ENCODE measurements at regions not wholly inside any gene's neighbourhood (a gene's known extent, or its start where the extent isn't known, plus 50 kb on each side); places are given as distances from the start of the nearest gene placed in this dataset.

GRCh38 chr13:105445796-105446195 lies 1089.7 kb downstream of the EFNB2 start:
- no peaks in the 10 kb centered on the region for H3K27me3 ChIP-seq (ENCODE audit: control insufficient read depth, insufficient read depth, low read length)
- peaks cover 25% of the 10 kb centered on the region for H3K4me1 ChIP-seq (ENCODE audit: control insufficient read depth, insufficient read depth, low read length)
- H3K4me2 ChIP-seq (ENCODE audit: low read length), result no peak overlapping the region
- no peak overlapping the region for H3K4me3 ChIP-seq (ENCODE audit: low read length)
- no peaks in the 10 kb centered on the region for H3K36me3 ChIP-seq (ENCODE audit: insufficient read depth, low read length)
- H3K9me3 ChIP-seq (replicated peaks; ENCODE audit: low read length), result no peaks in the 10 kb centered on the region
- H3K9ac ChIP-seq (ENCODE audit: low read depth, low read length), result no peak overlapping the region

GRCh38 chr13:105442949-105443699 lies 1092.3 kb downstream of the EFNB2 start:
- Histone ChIP-seq H3K4me3 (ENCODE audit: low read length) (no peak overlapping the region), H3K9me3 (replicated peaks; ENCODE audit: low read length) (no peaks in the 10 kb centered on the region), H3K36me3 (ENCODE audit: insufficient read depth, low read length) (no peaks in the 10 kb centered on the region), H3K4me1 (ENCODE audit: control insufficient read depth, insufficient read depth, low read length) (peaks cover 27% of the 10 kb centered on the region), H3K9ac (ENCODE audit: low read depth, low read length) (peak overlapping the region; percentile 13), H3K27me3 (ENCODE audit: control insufficient read depth, insufficient read depth, low read length) (no peaks in the 10 kb centered on the region), H3K4me2 (ENCODE audit: low read length) (peak overlapping the region; percentile 25)

GRCh38 chr13:105442040-105442439 lies 1093.4 kb downstream of the EFNB2 start:
- Histone ChIP-seq H3K4me1 (ENCODE audit: control insufficient read depth, insufficient read depth, low read length) (peaks cover 27% of the 10 kb centered on the region), H3K4me3 (ENCODE audit: low read length) (no peak overlapping the region), H3K4me2 (ENCODE audit: low read length) (no peak overlapping the region), H3K9me3 (replicated peaks; ENCODE audit: low read length) (no peaks in the 10 kb centered on the region), H3K27me3 (ENCODE audit: control insufficient read depth, insufficient read depth, low read length) (no peaks in the 10 kb centered on the region), H3K36me3 (ENCODE audit: insufficient read depth, low read length) (no peaks in the 10 kb centered on the region), H3K9ac (ENCODE audit: low read depth, low read length) (peak overlapping the region; percentile 13)

GRCh38 chr13:105441051-105441750 lies 1094.3 kb downstream of the EFNB2 start:
- H3K9ac ChIP-seq (ENCODE audit: low read depth, low read length), result no peak overlapping the region
- peak overlapping the region; percentile 6 for H3K4me2 ChIP-seq (ENCODE audit: low read length)
- H3K36me3 ChIP-seq (ENCODE audit: insufficient read depth, low read length), result no peaks in the 10 kb centered on the region

GRCh38 chr13:105436943-105437342 lies 1098.5 kb downstream of the EFNB2 start:
- Histone ChIP-seq H3K4me2 (ENCODE audit: low read length) (no peak overlapping the region), H3K4me3 (ENCODE audit: low read length) (no peak overlapping the region), H3K4me1 (ENCODE audit: control insufficient read depth, insufficient read depth, low read length) (peaks cover 14% of the 10 kb centered on the region), H3K9me3 (replicated peaks; ENCODE audit: low read length) (no peaks in the 10 kb centered on the region), H3K9ac (ENCODE audit: low read depth, low read length) (no peak overlapping the region), H3K27me3 (ENCODE audit: control insufficient read depth, insufficient read depth, low read length) (no peaks in the 10 kb centered on the region), H3K36me3 (ENCODE audit: insufficient read depth, low read length) (no peaks in the 10 kb centered on the region)

More at GRCh38 chr13:105441051-105441750, 1094.3 kb downstream of the EFNB2 start:
- Histone ChIP-seq H3K27me3 (ENCODE audit: control insufficient read depth, insufficient read depth, low read length) (no peaks in the 10 kb centered on the region), H3K9me3 (replicated peaks; ENCODE audit: low read length) (no peaks in the 10 kb centered on the region), H3K4me1 (ENCODE audit: control insufficient read depth, insufficient read depth, low read length) (peaks cover 27% of the 10 kb centered on the region), H3K4me3 (ENCODE audit: low read length) (no peak overlapping the region)

- Histone ChIP-seq H3K36me3 (ENCODE audit: insufficient read depth, low read length) (no peaks in the 10 kb centered on the region), H3K4me2 (ENCODE audit: low read length) (no peak overlapping the region), H3K27me3 (ENCODE audit: control insufficient read depth, insufficient read depth, low read length) (no peaks in the 10 kb centered on the region), H3K4me3 (ENCODE audit: low read length) (no peak overlapping the region), H3K9ac (ENCODE audit: low read depth, low read length) (no peak overlapping the region), H3K9me3 (replicated peaks; ENCODE audit: low read length) (no peaks in the 10 kb centered on the region), H3K4me1 (ENCODE audit: control insufficient read depth, insufficient read depth, low read length) (peaks cover 5% of the 10 kb centered on the region)
Measured at GRCh38 chr13:105432438-105432837, 1103.0 kb downstream of the EFNB2 start.

- no peaks in the 10 kb centered on the region for H3K36me3 ChIP-seq (ENCODE audit: insufficient read depth, low read length)
- H3K9me3 ChIP-seq (replicated peaks; ENCODE audit: low read length), result no peaks in the 10 kb centered on the region
- no peak overlapping the region for H3K4me3 ChIP-seq (ENCODE audit: low read length)
- H3K27me3 ChIP-seq (ENCODE audit: control insufficient read depth, insufficient read depth, low read length), result no peaks in the 10 kb centered on the region
- H3K4me2 ChIP-seq (ENCODE audit: low read length), result peak overlapping the region; percentile 18
- H3K4me1 ChIP-seq (ENCODE audit: control insufficient read depth, insufficient read depth, low read length), result peaks cover 8% of the 10 kb centered on the region
- no peak overlapping the region for H3K9ac ChIP-seq (ENCODE audit: low read depth, low read length)
Measured at GRCh38 chr13:105428811-105429210, 1106.7 kb downstream of the EFNB2 start.

GRCh38 chr13:105426441-105426840 lies 1109.0 kb downstream of the EFNB2 start:
- no peak overlapping the region for H3K4me2 ChIP-seq (ENCODE audit: low read length)
- H3K9me3 ChIP-seq (replicated peaks; ENCODE audit: low read length), result no peaks in the 10 kb centered on the region
- H3K27me3 ChIP-seq (ENCODE audit: control insufficient read depth, insufficient read depth, low read length), result no peaks in the 10 kb centered on the region
- peaks cover 8% of the 10 kb centered on the region for H3K4me1 ChIP-seq (ENCODE audit: control insufficient read depth, insufficient read depth, low read length)
- H3K4me3 ChIP-seq (ENCODE audit: low read length), result no peak overlapping the region
- no peaks in the 10 kb centered on the region for H3K36me3 ChIP-seq (ENCODE audit: insufficient read depth, low read length)
- no peak overlapping the region for H3K9ac ChIP-seq (ENCODE audit: low read depth, low read length)

- no peak overlapping the region for H3K4me3 ChIP-seq (ENCODE audit: low read length)
Measured at GRCh38 chr13:105414639-105415038, 1120.8 kb downstream of the EFNB2 start.

GRCh38 chr13:105412171-105412570 lies 1123.3 kb downstream of the EFNB2 start:
- no peak overlapping the region for H3K9ac ChIP-seq (ENCODE audit: low read depth, low read length)
- no peaks in the 10 kb centered on the region for H3K9me3 ChIP-seq (replicated peaks; ENCODE audit: low read length)
- H3K27me3 ChIP-seq (ENCODE audit: control insufficient read depth, insufficient read depth, low read length), result no peaks in the 10 kb centered on the region
- no peak overlapping the region for H3K4me2 ChIP-seq (ENCODE audit: low read length)
- H3K4me3 ChIP-seq (ENCODE audit: low read length), result no peak overlapping the region
- no peaks in the 10 kb centered on the region for H3K36me3 ChIP-seq (ENCODE audit: insufficient read depth, low read length)
- H3K4me1 ChIP-seq (ENCODE audit: control insufficient read depth, insufficient read depth, low read length), result no peaks in the 10 kb centered on the region

More at GRCh38 chr13:105414639-105415038, 1120.8 kb downstream of the EFNB2 start:
- H3K4me1 ChIP-seq (ENCODE audit: control insufficient read depth, insufficient read depth, low read length), result no peaks in the 10 kb centered on the region
- H3K9me3 ChIP-seq (replicated peaks; ENCODE audit: low read length), result no peaks in the 10 kb centered on the region
- H3K27me3 ChIP-seq (ENCODE audit: control insufficient read depth, insufficient read depth, low read length), result no peaks in the 10 kb centered on the region
- no peak overlapping the region for H3K9ac ChIP-seq (ENCODE audit: low read depth, low read length)
- H3K4me2 ChIP-seq (ENCODE audit: low read length), result no peak overlapping the region
- H3K36me3 ChIP-seq (ENCODE audit: insufficient read depth, low read length), result no peaks in the 10 kb centered on the region

- H3K4me1 ChIP-seq (ENCODE audit: control insufficient read depth, insufficient read depth, low read length), result no peaks in the 10 kb centered on the region
- no peak overlapping the region for H3K4me3 ChIP-seq (ENCODE audit: low read length)
- H3K9ac ChIP-seq (ENCODE audit: low read depth, low read length), result no peak overlapping the region
- H3K9me3 ChIP-seq (replicated peaks; ENCODE audit: low read length), result no peaks in the 10 kb centered on the region
- no peak overlapping the region for H3K4me2 ChIP-seq (ENCODE audit: low read length)
- H3K36me3 ChIP-seq (ENCODE audit: insufficient read depth, low read length), result no peaks in the 10 kb centered on the region
- no peaks in the 10 kb centered on the region for H3K27me3 ChIP-seq (ENCODE audit: control insufficient read depth, insufficient read depth, low read length)
Measured at GRCh38 chr13:105410602-105411001, 1124.9 kb downstream of the EFNB2 start.

Measured in skeletal muscle satellite cell (primary cell).